PFSK-1 (cell line): ENCODE measurements at regions not wholly inside any gene's neighbourhood (a gene's known extent, or its start where the extent isn't known, plus 50 kb on each side); places are given as distances from the start of the nearest gene placed in this dataset.

ENCODE experiments used
- FOXP2 ChIP-seq: optimal IDR thresholded peaks from 2 replicates; pipeline ENCODE3; 2011; ENCODE audit warnings: borderline replicate concordance, control low read depth, inconsistent platforms; ENCODE audit not compliant: insufficient read depth; ENCODE audit errors: extremely low read length, extremely low read depth
- POLR2AphosphoS5 ChIP-seq: IDR thresholded peaks from 2 replicates; pipeline ENCODE4 v1.6.1; 2012; ENCODE audit warnings: low read depth, mild to moderate bottlenecking, control low read depth, low read length, moderate library complexity
- SIN3A ChIP-seq: IDR thresholded peaks from 2 replicates; pipeline ENCODE4 v1.6.1; 2012; ENCODE audit warnings: mild to moderate bottlenecking, low read length, moderate library complexity, borderline replicate concordance; ENCODE audit not compliant: insufficient read depth
- TAF1 ChIP-seq: IDR thresholded peaks from 2 replicates; pipeline ENCODE4 v1.6.1; 2012; ENCODE audit warnings: low read length, control low read depth, borderline replicate concordance; ENCODE audit not compliant: insufficient read depth
- TF ChIP-seq, protein P1 (sequence below), 2 experiments: IDR thresholded peaks; 2 replicates each; pipeline versions ENCODE4 v1.6.1 to v1.8.0; 2011 to 2012; ENCODE audit warnings: low read depth in 2 of 2, low read length in 2 of 2, control low read depth in 1 of 2, inconsistent platforms in 1 of 2, mild to moderate bottlenecking in 1 of 2, moderate library complexity in 1 of 2; ENCODE audit not compliant: insufficient read depth in 1 of 2

- TF ChIP-seq, protein P1, sequence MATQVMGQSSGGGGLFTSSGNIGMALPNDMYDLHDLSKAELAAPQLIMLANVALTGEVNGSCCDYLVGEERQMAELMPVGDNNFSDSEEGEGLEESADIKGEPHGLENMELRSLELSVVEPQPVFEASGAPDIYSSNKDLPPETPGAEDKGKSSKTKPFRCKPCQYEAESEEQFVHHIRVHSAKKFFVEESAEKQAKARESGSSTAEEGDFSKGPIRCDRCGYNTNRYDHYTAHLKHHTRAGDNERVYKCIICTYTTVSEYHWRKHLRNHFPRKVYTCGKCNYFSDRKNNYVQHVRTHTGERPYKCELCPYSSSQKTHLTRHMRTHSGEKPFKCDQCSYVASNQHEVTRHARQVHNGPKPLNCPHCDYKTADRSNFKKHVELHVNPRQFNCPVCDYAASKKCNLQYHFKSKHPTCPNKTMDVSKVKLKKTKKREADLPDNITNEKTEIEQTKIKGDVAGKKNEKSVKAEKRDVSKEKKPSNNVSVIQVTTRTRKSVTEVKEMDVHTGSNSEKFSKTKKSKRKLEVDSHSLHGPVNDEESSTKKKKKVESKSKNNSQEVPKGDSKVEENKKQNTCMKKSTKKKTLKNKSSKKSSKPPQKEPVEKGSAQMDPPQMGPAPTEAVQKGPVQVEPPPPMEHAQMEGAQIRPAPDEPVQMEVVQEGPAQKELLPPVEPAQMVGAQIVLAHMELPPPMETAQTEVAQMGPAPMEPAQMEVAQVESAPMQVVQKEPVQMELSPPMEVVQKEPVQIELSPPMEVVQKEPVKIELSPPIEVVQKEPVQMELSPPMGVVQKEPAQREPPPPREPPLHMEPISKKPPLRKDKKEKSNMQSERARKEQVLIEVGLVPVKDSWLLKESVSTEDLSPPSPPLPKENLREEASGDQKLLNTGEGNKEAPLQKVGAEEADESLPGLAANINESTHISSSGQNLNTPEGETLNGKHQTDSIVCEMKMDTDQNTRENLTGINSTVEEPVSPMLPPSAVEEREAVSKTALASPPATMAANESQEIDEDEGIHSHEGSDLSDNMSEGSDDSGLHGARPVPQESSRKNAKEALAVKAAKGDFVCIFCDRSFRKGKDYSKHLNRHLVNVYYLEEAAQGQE (IDR thresholded peaks at IDR 0.05; ENCODE audit: insufficient read depth in 1 of 2, low read depth in 2 of 2, low read length in 2 of 2): no peak
- TF ChIP-seq FOXP2 (no peak), POLR2AphosphoS5 (no peak), SIN3A (no peak), TAF1 (no peak)
Observed at GRCh38 chr12:127327986-127328385, 939.0 kb upstream of the TMEM132C start.

DNA sequence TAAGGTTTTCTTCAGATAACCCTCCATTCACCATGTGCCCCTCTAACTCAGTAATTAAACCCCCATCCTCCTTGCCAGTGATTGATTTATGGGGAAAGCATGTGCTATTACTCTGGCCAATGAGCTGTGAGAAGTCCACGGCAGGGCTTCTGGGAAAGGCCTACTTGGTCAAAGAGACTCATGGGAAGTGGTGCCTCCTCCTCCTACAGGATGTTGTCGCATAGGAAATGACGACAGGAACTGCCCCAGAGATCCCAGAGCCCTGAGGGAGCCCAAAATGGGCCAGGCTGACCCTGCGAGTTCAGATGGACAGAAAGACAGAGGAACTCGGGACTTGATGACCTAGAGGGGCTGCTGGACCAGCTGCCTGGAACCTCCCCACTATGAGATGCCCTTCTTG lies 938.1 kb upstream of the TMEM132C start:
- TF ChIP-seq POLR2AphosphoS5: no peak
- TF ChIP-seq SIN3A: no peak
- TF ChIP-seq FOXP2: no peak
- TF ChIP-seq, protein P1 (IDR thresholded peaks at IDR 0.05; ENCODE audit: insufficient read depth in 1 of 2, low read depth in 2 of 2, low read length in 2 of 2): no peak
- no peak for TF ChIP-seq TAF1

DNA sequence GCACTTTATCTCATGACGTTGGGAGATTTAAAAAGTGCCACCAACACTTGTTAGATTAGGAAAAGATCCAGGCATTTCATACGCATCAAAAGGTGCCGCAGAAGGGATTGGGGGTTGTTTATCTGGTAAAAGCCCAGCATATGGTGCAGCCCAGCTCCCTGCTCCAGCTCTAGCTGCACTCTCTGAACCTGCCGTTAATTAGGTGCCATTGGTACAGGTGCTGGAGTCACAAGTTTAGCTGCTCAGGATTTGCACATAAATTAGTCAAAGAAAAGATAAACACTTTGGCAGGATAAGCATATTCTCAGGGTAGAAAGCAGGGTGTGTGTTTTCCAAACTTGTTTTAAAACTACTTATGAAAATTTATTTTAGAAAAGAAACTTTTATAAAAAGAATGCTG lies 932.6 kb upstream of the TMEM132C start:
- no peak for TF ChIP-seq POLR2AphosphoS5
- no peak for TF ChIP-seq FOXP2
- TF ChIP-seq, protein P1 (IDR thresholded peaks at IDR 0.05; ENCODE audit: insufficient read depth in 1 of 2, low read depth in 2 of 2, low read length in 2 of 2): no peak
- TF ChIP-seq SIN3A: no peak
- TF ChIP-seq TAF1: no peak

- TF ChIP-seq POLR2AphosphoS5 (no peak), FOXP2 (no peak), TAF1 (no peak), SIN3A (no peak)
- TF ChIP-seq, protein P1 (IDR thresholded peaks at IDR 0.05; ENCODE audit: insufficient read depth in 1 of 2, low read depth in 2 of 2, low read length in 2 of 2): no peak
Observed at GRCh38 chr12:127334912-127335644, 931.9 kb upstream of the TMEM132C start.

- TF ChIP-seq, protein P1 (IDR thresholded peaks at IDR 0.05; ENCODE audit: insufficient read depth in 1 of 2, low read depth in 2 of 2, low read length in 2 of 2): no peak
- TF ChIP-seq SIN3A (no peak), POLR2AphosphoS5 (no peak), FOXP2 (no peak), TAF1 (no peak)
Observed at GRCh38 chr12:127336416-127336815, 930.6 kb upstream of the TMEM132C start.
